NCI-H1694 treated with DMSO at 0.1 percent for 48 hours (cell line): ENCODE measurements at regions not wholly inside any gene's neighbourhood (a gene's known extent, or its start where the extent isn't known, plus 50 kb on each side); places are given as distances from the start of the nearest gene placed in this dataset.
"Not testable (repeated sequence)": the region's sequence is repeated elsewhere in the genome, so short reads cannot be mapped to it uniquely, and the experiment has no call there.

Experiments used
- DNase-seq: peaks from one replicate; lab custom pipeline; 2025; lab: John Stamatoyannopoulos, UW

- DNase-seq, result no peak
Observed at GRCh38 chr6:9007027-9007426, 571.7 kb upstream of the SLC35B3 start.

DNA sequence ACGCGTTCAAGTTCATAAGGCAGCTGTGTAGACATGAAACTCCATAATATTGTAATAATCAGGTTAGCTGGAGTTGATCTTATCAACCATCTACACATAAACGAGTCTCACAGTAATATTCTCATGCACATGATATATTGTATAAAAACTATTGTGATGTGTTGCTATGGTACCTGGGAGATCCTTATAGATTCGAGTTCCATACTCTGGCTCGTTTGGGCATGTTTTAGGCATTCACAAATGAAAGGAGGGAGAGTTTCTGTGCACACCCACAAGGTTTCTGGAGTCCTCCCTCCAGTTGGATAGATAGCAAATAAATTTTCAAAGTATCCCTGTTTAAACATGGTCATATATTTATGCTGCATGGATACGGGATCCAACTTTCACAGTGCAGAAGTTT is 567.5 kb upstream of the SLC35B3 start:
- no peak for DNase-seq

DNA sequence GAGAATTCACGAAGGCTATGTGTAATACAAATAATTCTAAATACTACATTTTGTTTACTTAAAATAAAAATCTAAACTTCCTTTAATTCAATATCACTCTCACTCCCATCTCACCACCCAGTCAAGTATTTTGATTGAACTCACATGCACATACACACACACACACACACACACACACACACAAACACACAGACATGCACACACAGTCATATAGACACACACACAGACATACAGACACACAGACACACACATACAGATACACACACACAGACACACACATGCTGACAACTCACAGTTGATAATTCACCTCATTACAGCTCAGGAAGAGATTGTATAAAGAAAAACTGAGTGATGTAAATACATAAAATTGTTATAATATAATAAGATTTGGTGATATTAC is 559.8 kb upstream of the SLC35B3 start:
- DNase-seq, result no peak

DNA sequence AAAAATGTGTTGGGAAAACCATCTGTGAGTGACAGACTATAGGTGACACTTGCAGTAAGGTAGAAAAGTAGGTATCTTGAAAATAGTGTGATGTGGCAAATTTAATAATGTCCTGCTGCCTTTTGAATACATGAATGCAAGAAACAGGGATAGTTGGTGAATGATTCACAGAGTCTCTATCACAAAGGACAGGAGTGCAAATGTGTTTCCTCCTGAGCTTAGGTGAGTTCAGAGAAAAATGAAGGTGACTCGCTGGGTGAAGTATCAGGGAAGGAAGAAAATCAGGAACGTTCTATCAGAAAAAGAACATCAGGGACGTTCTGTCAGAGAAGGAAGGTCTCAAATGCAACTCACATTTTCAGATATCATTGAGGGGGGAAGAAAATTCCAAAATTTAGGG is 557.8 kb upstream of the SLC35B3 start:
- DNase-seq, result no peak

DNA sequence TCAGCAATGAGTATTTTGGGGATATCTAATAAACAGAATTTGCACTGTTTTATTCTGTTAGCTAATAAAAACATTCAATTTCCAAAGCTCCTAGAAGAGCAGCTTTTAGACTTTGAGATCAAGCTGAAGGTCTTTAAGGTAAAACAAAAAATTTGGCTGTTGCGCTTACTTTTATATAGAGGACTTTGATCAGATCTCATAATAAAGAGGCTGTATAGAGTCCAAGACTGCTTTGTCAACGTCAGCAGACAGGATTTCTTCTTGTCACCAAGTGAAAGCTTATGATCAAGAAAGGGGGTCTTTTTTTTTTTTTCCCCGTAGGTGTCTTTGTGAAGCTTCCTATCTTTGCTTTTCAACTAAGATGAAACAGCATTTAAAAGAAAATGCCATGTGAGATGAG is 556.5 kb upstream of the SLC35B3 start:
- DNase-seq, result no peak

GRCh38 chr6:8990075-8990474 is 554.7 kb upstream of the SLC35B3 start:
- no peak for DNase-seq

DNA sequence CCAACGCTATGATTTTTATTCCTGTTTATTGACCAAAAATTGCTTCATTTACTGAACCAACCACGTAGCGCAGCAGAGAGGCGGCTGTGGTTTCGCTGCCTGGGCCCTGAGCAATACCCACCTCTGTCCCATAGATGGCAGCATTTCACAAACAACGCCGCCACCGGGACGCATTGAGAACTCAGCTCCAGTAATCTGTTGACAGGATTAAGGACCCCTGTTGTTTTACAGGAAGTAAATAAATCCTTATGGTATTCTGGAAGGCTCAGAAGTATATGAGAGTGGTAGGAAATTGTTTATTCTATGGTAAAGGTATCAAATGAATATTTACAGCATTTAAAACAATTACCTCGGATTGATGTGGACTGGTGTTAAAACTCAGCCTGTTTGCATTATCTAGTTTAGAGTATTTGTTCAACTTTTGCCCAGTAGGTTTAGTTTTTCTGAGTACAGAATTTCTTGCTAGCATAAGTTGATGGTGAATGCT is 547.9 kb upstream of the SLC35B3 start:
- peak; percentile 61 for DNase-seq

- no peak for DNase-seq
Observed at GRCh38 chr6:8982668-8983067, 547.3 kb upstream of the SLC35B3 start.

GRCh38 chr6:8973395-8973794 is 538.0 kb upstream of the SLC35B3 start:
- no peak for DNase-seq

- no peak for DNase-seq
Observed at GRCh38 chr6:8969747-8970146, 534.4 kb upstream of the SLC35B3 start.

DNA sequence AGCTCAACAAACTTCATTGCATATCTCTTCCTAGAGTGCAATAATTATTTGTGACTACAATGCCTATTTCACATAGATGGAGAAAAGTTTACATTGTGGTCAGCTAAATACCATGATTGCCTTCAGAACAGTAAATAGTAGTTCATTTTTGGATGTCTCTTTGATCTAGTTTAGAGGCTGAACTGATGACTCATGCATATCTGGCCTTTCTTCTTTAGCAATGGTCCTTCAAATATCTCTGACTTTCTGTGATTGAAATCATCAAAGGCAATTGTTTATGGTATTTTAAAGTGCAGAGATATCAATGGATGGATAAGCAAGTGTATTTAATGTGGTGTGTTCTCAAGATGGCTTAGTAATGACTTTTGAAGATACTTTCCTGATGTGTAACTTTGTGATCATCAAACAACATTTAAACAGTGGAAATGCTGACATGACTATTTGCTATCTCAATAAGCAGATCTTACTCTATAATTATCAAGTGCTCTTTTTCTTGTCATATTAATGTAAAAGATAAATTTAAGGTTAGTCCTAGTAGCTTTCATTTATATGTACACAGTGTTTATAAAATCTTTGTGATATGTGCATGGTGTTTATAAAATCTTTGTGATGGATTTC is 523.7 kb upstream of the SLC35B3 start:
- DNase-seq, result no peak

DNA sequence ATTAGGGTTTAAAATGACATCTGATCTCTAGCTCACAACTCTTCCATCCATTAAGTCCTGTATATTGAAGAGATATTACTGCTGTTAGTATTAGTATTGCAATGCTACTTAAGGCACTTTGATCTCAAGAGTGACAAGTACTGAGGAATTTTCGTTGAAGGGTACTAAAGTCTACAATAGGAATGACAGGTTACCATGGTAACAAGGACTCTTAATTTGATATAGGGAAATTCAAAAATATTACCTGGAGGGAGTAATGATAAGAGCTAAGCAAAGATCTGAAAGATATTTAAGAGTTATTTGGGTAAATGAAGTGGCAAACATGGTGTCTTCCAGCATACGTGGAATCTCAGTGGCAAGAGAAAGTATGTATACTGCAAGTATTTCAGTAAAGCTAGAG is 518.0 kb upstream of the SLC35B3 start:
- DNase-seq, result no peak

GRCh38 chr6:8948733-8949132 is 513.4 kb upstream of the SLC35B3 start:
- DNase-seq, result no peak

DNA sequence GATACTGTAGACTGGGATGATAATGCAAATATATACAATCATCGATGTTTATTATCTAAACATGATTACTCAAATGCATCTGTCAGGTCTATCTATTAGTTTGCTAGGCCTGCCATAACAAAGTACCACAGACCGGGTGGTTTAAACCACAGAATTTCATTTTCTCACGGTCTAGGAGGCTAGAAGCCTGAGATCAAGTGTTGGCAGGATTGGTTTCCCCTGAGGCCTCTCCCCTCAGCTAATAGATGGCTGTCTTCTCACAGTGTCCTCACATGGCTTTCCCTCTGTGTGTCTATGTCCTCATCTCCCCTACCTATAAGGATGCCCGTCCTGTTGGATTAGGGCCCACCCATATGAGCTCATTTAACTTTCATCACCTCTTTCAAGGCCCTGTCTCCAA is 512.6 kb upstream of the SLC35B3 start:
- no peak for DNase-seq

DNA sequence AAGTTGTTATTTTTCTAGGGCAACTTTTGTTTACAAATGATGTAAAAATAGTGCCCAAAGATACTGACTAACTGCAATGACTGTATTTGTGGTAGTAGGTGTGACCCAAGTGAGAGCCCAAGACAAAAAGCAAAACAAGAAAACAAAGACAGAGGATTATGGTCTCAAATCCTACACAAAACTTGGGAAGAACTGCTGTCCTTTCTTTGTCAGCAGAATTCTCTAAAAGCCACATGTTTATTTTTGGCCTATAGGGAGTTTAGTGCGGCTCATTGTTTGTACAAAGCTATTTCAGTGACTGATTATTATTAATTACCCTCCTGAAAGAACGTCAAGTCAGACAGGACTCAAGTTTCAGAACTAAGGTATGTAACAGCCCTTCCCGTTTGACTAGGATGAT is 509.2 kb upstream of the SLC35B3 start:
- no peak for DNase-seq

- DNase-seq, result no peak
Observed at GRCh38 chr6:8943073-8943472, 507.7 kb upstream of the SLC35B3 start.

- no peak for DNase-seq
Observed at GRCh38 chr6:8941577-8941976, 506.2 kb upstream of the SLC35B3 start.

DNA sequence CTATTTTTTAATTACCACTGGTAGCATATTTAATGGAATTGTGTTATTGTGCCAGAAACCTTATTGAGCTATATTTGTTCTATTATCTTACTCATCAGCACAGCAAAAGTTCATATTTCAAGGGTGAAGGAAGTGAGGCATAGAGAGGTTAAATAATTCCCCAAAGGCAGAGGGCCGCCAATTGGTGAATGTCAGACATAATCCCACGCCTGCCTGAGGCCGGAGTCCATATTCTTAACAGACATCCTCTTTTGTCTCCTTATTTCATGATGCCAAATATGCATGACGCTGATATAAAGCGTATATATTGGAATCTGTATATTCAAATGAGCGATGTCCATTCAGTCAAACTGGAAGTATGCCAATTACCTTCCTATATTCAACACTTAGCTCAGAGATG is 505.0 kb upstream of the SLC35B3 start:
- no peak for DNase-seq

DNA sequence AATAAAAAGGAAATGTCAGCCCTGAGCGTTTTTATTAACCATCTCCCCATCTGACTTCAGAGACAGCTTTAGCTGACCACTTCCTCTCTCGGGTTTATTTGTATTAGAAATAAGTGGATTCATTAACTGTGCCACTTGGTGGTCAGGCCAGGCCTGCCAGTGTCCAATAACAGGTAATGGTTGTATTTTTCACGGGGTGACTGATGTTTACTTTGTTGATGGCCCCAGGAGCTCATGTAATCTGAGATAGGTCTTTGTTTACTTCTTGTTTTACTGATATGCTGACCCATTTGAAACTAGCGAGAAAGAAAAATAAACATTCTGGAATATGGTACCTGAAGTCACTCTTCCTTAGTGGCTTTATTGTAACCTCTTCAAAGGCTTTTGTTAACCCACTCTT is 504.3 kb upstream of the SLC35B3 start:
- no peak for DNase-seq

GRCh38 chr6:8934318-8934717 is 499.0 kb upstream of the SLC35B3 start:
- DNase-seq, result no peak

DNA sequence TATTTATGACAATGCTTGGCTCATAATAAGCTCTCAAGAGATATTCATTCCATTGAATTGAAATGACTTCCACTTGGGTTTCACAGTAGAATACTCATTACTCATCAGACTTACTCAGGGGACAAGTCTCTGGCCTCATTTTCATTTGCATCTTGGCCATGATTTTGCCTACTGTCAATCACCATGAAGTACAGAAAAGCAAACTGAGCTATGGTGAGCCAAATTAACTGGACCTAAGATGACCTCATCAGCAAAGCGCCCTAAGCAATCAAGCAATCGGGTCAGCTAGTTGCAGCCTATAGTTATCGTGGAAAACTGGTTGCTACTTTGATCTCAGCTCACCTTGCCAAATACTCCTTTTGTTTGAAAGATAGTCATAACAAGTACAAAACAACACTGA is 494.7 kb upstream of the SLC35B3 start:
- DNase-seq, result no peak

- DNase-seq, result not testable (repeated sequence)
Observed at GRCh38 chr6:8920244-8920643, 484.9 kb upstream of the SLC35B3 start.

DNA sequence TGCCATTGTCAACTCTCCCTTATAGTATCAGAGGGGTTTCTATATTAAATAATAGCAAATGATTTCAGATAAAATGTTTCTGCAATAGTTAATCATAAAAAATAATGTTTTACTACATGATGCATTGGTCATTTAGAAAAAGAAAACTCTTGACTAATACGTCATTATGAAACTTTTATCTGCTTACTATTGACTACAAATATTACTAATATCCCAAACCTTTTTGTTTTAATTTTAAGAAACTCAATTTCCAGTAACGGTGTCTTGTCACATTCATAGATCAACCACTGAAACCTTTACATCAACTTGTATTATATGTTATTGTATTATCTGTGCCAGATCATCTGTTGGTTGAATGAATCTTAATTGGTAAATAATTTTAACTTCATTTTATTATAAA is 482.9 kb upstream of the SLC35B3 start:
- DNase-seq, result no peak

GRCh38 chr6:8914700-8915099 is 479.4 kb upstream of the SLC35B3 start:
- no peak for DNase-seq

DNA sequence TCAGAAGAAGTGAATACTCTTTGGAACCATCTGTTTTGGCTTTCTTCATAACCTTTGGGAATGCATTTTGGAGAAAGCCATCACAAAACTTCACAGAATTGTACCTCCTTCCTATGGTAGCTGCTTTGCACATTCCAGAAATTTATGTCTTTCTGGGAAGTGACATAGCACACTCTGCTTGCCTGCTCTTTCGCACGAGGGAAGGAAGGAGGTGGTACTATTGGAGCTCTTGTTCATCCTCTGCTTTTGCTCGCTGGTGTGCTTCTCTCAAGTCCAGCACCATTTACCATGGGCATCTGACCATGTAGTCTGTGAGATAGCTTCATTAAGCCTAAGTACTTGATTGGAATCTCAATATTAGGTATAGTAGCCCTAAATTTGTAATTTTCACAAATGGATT is 473.3 kb upstream of the SLC35B3 start:
- DNase-seq, result no peak
